ENCODE measurements at regions not wholly inside any gene's neighbourhood (a gene's known extent, or its start where the extent isn't known, plus 50 kb on each side); places are given as distances from the start of the nearest gene placed in this dataset.
"Not testable (repeated sequence)": the region's sequence is repeated elsewhere in the genome, so short reads cannot be mapped to it uniquely, and the experiment has no call there.

DNA sequence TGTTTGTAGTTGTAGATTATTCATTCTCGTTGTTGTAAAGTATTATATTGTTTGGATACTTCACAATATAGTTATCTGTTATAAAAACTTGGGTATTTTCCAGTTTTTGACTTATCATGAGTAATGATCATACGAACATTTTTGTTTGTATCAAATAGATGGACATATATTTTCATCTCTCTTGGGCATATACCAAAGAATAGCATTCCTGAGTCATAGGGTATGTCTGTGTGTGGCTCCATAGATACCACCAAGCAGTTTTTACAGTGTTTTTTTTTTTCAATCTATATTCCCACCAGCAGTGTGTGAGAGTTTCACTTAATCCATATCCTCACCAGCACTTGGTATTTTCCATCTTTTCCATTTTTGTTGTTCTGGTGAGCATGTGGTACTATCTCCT lies 89.7 kb upstream of the RAB40AL start:
- POLR2A ChIA-PET = no interaction called here
- DNase-seq (ENCODE audit: extremely low spot score) = no peak
- TF ChIP-seq, protein P1, sequence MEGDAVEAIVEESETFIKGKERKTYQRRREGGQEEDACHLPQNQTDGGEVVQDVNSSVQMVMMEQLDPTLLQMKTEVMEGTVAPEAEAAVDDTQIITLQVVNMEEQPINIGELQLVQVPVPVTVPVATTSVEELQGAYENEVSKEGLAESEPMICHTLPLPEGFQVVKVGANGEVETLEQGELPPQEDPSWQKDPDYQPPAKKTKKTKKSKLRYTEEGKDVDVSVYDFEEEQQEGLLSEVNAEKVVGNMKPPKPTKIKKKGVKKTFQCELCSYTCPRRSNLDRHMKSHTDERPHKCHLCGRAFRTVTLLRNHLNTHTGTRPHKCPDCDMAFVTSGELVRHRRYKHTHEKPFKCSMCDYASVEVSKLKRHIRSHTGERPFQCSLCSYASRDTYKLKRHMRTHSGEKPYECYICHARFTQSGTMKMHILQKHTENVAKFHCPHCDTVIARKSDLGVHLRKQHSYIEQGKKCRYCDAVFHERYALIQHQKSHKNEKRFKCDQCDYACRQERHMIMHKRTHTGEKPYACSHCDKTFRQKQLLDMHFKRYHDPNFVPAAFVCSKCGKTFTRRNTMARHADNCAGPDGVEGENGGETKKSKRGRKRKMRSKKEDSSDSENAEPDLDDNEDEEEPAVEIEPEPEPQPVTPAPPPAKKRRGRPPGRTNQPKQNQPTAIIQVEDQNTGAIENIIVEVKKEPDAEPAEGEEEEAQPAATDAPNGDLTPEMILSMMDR (IDR thresholded peaks at IDR 0.05; ENCODE audit: control extremely low read depth, extremely low read depth, low read depth, missing control alignments) = no peak
- CTCF ChIA-PET = no interaction called here

DNA sequence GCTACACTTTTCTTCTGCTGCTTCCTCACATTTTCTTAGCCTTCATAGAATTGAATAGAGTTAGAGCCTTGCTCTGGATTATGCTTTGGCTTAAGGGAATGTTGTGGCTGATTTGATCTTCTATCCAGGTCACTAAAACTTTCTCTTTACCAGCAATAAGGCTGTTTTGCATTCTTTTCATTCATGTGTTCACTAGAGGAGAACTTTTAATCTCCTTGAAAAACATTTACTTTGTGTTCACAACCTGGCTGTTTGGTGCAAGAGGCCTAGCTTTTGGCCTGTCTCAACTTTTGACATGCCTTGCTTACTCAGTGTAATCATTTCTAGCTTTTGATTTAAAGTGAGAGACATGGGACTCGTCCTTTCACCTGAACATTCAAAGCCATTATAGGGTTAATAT lies 87.7 kb upstream of the RAB40AL start:
- TF ChIP-seq, protein P1 (IDR thresholded peaks at IDR 0.05; ENCODE audit: control extremely low read depth, extremely low read depth, low read depth, missing control alignments) = no peak

DNA sequence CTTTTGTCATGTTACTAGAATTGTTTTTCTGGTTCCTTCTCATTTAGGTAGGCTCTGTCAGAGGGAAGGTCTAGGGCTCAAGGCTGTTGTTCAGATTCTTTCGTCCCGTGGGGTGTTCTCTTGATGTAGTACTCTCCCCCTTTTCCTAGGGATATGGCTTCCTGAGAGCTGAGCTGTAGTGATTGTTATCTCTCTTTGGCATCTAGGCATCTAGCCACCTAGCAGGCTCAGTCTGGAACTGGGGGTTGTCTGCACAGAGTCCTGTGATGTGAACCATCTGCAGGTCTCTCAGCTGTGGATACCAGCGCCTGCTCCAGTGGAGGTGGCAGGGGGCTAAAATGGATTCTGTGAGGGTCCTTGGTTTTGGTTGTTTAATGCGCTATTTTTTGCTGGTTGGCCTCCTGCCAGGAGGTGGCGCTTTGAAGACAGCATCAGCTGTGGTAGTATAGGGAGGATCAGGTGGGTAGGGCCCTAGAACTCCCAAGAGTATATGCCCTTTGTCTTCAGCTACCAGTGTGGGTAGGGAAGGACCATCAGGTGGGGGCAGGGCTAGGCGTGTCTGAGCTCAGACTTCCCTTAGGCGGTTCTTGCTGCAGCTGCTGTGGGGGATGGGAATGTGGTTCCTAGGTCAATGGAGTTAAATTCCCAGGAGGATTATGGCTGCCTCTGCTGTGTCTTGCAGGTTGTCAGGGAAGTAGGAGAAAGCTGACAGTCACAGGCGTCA lies 78.1 kb upstream of the RAB40AL start:
- CTCF ChIA-PET = interaction anchor here (1.7 kb wide), 1 partner anchor 42 kb away, joined by 4 read pairs; no protein-coding TSS in a partner anchor
- POLR2A ChIA-PET; DNase-seq (ENCODE audit: extremely low spot score): not testable (repeated sequence)

More for the DNA sequence above, 87.7 kb upstream of the RAB40AL start:
- CTCF ChIA-PET = interaction anchor here (1.7 kb wide), 1 partner anchor 9 kb away, joined by 4 read pairs; no protein-coding TSS in a partner anchor
- DNase-seq (ENCODE audit: extremely low spot score) = no peak
- POLR2A ChIA-PET = no interaction called here

DNA sequence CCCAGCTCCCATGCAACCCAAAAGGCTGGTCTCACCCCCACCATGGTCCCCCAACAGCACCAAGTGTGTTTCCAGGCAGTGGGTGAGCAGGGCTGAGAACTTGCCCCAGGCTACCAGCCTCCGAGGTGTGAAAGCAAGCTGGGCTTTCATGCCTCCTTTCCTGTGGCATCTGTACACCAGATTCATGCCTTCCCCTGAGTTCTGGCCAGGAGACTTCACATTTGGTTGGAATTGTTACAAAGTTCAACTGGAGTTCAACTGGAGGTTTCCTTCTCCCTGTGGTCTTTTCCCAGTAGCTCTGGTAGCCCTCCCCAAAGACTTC lies 77.6 kb upstream of the RAB40AL start:
- TF ChIP-seq, protein P1 (IDR thresholded peaks at IDR 0.05; ENCODE audit: control extremely low read depth, extremely low read depth, low read depth, missing control alignments) = no peak
- DNase-seq (ENCODE audit: extremely low spot score) = no peak
- POLR2A ChIA-PET = no interaction called here
- CTCF ChIA-PET = interaction anchor here (1.7 kb wide), 1 partner anchor 41 kb away, joined by 4 read pairs; no protein-coding TSS in a partner anchor

DNA sequence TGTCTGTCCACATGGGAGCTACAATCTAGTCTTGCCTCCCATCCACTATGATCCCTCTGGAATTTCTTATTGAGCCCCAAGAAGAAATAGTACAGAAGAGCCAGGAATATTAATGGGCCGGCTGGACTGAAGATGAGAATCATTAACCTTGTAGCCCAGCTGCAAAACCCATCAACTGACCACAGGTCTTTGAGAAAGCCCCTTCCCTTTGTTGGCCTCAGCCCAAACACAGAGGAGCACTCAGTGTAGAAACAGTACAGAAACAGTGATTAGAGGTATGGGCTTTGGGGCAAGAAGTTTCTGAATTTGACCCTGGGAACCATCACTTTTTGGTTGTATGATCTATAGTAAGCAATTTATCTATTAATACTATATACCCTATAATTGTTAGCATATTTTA lies 76.8 kb upstream of the RAB40AL start:
- ChIA-PET POLR2A (no interaction called here), CTCF (no interaction called here)
- no peak for DNase-seq (ENCODE audit: extremely low spot score)
- TF ChIP-seq, protein P1 (IDR thresholded peaks at IDR 0.05; ENCODE audit: control extremely low read depth, extremely low read depth, low read depth, missing control alignments) = no peak

DNA sequence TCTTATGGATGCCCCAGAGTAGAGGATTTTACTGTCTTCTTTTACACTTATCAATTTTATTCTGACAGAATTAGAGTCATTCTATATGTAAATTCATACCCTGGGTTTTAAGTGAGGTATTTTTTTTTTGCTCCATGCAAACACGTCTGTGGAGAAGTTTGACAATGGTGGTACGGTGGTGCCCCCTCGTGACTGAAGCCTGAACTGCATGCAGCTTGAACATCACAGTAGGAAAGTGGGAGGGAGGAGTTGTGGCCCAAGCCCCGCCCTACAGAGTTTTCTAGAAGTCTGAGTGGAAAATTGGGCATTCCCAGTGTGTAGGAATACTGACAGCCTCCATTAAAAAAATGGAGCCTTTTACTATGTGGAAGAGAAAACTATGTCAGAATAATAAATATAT lies 73.3 kb upstream of the RAB40AL start:
- ChIA-PET POLR2A (no interaction called here), CTCF (interaction anchor here (0.8 to 1.6 kb wide), 5 partner anchors 18 to 796 kb away, joined by 3 to 7 read pairs (median 4); no protein-coding TSS in a partner anchor)
- peak; percentile 35 for DNase-seq (ENCODE audit: extremely low spot score)
- TF ChIP-seq, protein P1 (IDR thresholded peaks at IDR 0.05; ENCODE audit: control extremely low read depth, extremely low read depth, low read depth, missing control alignments) = peak; percentile 63

DNA sequence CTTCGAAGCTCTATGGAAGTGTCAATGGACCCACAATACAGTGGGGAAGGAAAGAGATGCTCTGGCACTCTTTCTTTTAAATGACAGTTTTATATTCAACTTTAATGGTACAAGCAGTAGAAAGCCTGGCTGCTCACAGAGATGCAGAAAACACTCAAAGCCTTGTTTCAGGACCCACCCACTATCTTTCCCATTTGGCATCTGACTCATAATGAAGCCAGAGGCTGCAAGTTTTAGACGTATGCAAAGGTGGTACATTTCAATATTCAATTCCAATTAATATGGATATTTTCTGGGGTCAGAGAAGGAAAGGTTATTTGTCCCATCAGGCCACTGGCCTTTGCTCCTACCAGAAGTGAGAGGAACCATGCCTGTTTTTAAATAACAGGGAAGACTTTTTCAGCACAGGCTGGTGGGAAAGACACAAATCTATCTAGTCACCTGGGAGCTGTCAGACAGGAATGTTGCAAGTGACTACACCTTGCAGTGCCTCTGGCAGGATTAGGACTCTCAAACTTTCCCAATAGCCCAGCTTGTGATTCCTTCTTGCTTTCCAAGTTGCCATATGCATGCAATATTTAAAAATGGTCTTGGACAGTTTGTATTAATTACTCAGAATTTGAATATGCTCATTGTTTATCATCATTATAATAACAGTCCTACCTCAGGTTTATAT lies 70.0 kb upstream of the RAB40AL start:
- no peak for DNase-seq (ENCODE audit: extremely low spot score)
- TF ChIP-seq, protein P1 (IDR thresholded peaks at IDR 0.05; ENCODE audit: control extremely low read depth, extremely low read depth, low read depth, missing control alignments) = no peak
- ChIA-PET POLR2A (no interaction called here), CTCF (interaction anchor here (1.4 kb wide), 1 partner anchor 84 kb away, joined by 4 read pairs; no protein-coding TSS in a partner anchor)

Data from GM10248 (cell line).